ENCODE measurements at regions not wholly inside any gene's neighbourhood (a gene's known extent, or its start where the extent isn't known, plus 50 kb on each side); places are given as distances from the start of the nearest gene placed in this dataset.

DNA sequence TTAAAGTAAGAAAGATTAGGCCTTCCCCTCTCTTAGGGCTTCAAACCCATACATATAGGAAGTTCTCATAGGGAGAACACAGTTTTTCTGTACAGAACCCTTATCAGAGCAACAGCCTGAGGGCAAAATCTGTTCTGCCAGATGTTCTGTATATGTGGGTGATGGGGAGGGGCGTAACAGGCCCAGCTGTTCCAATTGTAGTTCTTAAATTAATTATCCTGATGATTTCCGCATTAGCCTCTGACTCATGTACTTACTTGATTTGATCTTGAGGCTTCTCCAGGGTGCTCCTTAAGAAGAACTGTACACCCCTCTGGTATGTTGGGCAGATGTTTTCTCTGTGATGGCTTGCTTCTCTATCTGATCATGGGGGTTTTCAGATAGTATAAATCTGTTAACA is 123.1 kb upstream of the C11orf87 start:
- POLR2A ChIA-PET (ENCODE audit: low non-redundant PET), result no interaction called here
- BruUV-seq (replicated peaks), result no TSS peak
- intact Hi-C loops (cut with micrococcal nuclease; ENCODE audit: unreplicated experiment), result no loop called here
- Histone ChIP-seq H3K9me3 (ENCODE audit: low read depth, low read length, poor library complexity, severe bottlenecking) (no peaks in the 10 kb centered on the region), H3K4me3 (ENCODE audit: low read depth, low read length, poor library complexity, severe bottlenecking) (no peak overlapping the region), H3K27me3 (replicated peaks; ENCODE audit: insufficient read depth, low read depth, low read length, poor library complexity) (no peaks in the 10 kb centered on the region), H3K27ac (ENCODE audit: low read depth, low read length, poor library complexity, severe bottlenecking) (no peak overlapping the region), H3K4me1 (ENCODE audit: insufficient read depth, low read length, poor library complexity, severe bottlenecking) (no peaks in the 10 kb centered on the region), H3K36me3 (ENCODE audit: insufficient read depth, low read length, poor library complexity, severe bottlenecking) (no peaks in the 10 kb centered on the region)
- peak; percentile 83 for DNase-seq (ENCODE audit: low spot score)
- CTCF ChIA-PET, result no interaction called here
- no peak for TF ChIP-seq EZH2 (IDR thresholded peaks at IDR 0.05; ENCODE audit: borderline replicate concordance, low read depth, low read length, poor library complexity, severe bottlenecking)
- no peak for TF ChIP-seq CTCF (conservative IDR thresholded peaks at IDR 0.05; ENCODE audit: low read depth, low read length)

GRCh38 chr11:109300211-109300610 is 121.8 kb upstream of the C11orf87 start:
- ChIA-PET POLR2A (ENCODE audit: low non-redundant PET) (no interaction called here), CTCF (no interaction called here)
- no peaks in the 10 kb centered on the region for H3K9me3 ChIP-seq (ENCODE audit: low read depth, low read length, poor library complexity, severe bottlenecking)
- DNase-seq (ENCODE audit: low spot score), result no peak
- BruUV-seq (replicated peaks), result no TSS peak
- no peak overlapping the region for H3K4me3 ChIP-seq (ENCODE audit: low read depth, low read length, poor library complexity, severe bottlenecking)
- no peak for TF ChIP-seq EZH2 (IDR thresholded peaks at IDR 0.05; ENCODE audit: borderline replicate concordance, low read depth, low read length, poor library complexity, severe bottlenecking)
- no peak for TF ChIP-seq CTCF (conservative IDR thresholded peaks at IDR 0.05; ENCODE audit: low read depth, low read length)
- no peaks in the 10 kb centered on the region for H3K36me3 ChIP-seq (ENCODE audit: insufficient read depth, low read length, poor library complexity, severe bottlenecking)
- no peak overlapping the region for H3K27ac ChIP-seq (ENCODE audit: low read depth, low read length, poor library complexity, severe bottlenecking)
- H3K27me3 ChIP-seq (replicated peaks; ENCODE audit: insufficient read depth, low read depth, low read length, poor library complexity), result no peaks in the 10 kb centered on the region
- intact Hi-C loops (cut with micrococcal nuclease; ENCODE audit: unreplicated experiment), result no loop called here
- no peaks in the 10 kb centered on the region for H3K4me1 ChIP-seq (ENCODE audit: insufficient read depth, low read length, poor library complexity, severe bottlenecking)

DNA sequence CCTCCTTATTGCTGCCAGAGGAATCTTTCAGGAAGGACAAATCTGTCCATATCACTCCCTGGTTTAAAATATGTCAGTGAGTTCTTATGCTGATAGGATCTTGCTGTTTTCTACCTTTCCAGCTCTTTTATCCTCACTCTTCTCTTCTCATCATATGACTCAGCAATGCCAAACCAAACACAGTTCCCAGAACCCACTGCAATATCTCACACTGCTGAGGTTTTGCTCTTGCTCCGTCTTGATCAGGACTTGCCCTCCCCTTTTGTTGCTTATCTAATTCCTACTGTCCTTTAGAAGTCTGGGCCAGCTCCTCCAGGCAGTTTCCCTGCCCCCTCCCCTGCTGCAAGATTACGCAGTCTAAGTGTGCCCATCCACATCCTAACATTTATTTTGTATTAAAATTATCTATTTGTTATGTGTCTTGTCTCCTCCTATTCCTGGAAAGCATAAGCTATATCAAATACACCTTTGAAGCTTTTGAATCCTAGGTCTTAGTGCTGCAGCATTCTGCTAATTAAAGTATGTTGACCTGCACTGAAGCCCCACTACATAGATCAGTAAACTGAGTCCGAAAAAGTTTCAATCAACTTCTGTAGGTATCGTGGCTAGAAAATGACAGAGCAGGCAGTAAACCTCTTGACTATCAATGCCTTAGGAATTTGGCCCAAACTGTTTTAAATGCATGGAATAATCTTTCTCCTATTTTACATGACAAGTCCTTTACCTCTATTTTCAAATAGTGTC is 119.2 kb upstream of the C11orf87 start:
- Histone ChIP-seq H3K4me1 (ENCODE audit: insufficient read depth, low read length, poor library complexity, severe bottlenecking) (no peaks in the 10 kb centered on the region), H3K27me3 (replicated peaks; ENCODE audit: insufficient read depth, low read depth, low read length, poor library complexity) (peaks cover 6% of the 10 kb centered on the region), H3K27ac (ENCODE audit: low read depth, low read length, poor library complexity, severe bottlenecking) (no peak overlapping the region), H3K36me3 (ENCODE audit: insufficient read depth, low read length, poor library complexity, severe bottlenecking) (no peaks in the 10 kb centered on the region), H3K4me3 (ENCODE audit: low read depth, low read length, poor library complexity, severe bottlenecking) (no peak overlapping the region), H3K9me3 (ENCODE audit: low read depth, low read length, poor library complexity, severe bottlenecking) (no peaks in the 10 kb centered on the region)
- ChIA-PET CTCF (no interaction called here), POLR2A (ENCODE audit: low non-redundant PET) (no interaction called here)
- no peak for TF ChIP-seq EZH2 (IDR thresholded peaks at IDR 0.05; ENCODE audit: borderline replicate concordance, low read depth, low read length, poor library complexity, severe bottlenecking)
- TF ChIP-seq CTCF (conservative IDR thresholded peaks at IDR 0.05; ENCODE audit: low read depth, low read length), result no peak
- intact Hi-C loops (cut with micrococcal nuclease; ENCODE audit: unreplicated experiment), result no loop called here
- no peak for DNase-seq (ENCODE audit: low spot score)
- BruUV-seq (replicated peaks), result no TSS peak

Measured in A673 (cell line).